Astrocyte (in vitro differentiated cells and primary cell): ENCODE measurements at regions not wholly inside any gene's neighbourhood (a gene's known extent, or its start where the extent isn't known, plus 50 kb on each side); places are given as distances from the start of the nearest gene placed in this dataset.

Experiments used
- DNase-seq: peaks from one replicate; pipeline ENCODE4 v3.0.0-alpha.2; 2010; ENCODE audit warnings: low read depth
- FAIRE-seq: peaks from 2 replicates; lab custom pipeline; 2011; peaks lifted over from hg19 to GRCh38; lab: Jason Lieb, UNC
- H2AFZ ChIP-seq: 2 replicates; pipeline ENCODE4 v1.6.0; 2012; ENCODE audit warnings: low read depth, low read length, inconsistent platforms
- H3K27ac ChIP-seq: 2 replicates; pipeline ENCODE4 v1.5.1; 2011; ENCODE audit warnings: low read depth, low read length, inconsistent platforms
- H3K27me3 ChIP-seq: 2 replicates; pipeline ENCODE4 v1.6.0; 2011; ENCODE audit warnings: low read length, inconsistent platforms; ENCODE audit not compliant: insufficient read depth
- H3K36me3 ChIP-seq: 2 replicates; pipeline ENCODE4 v1.5.1; 2011; ENCODE audit warnings: low read length, inconsistent platforms; ENCODE audit not compliant: insufficient read depth
- H3K4me1 ChIP-seq: 2 replicates; pipeline ENCODE4 v1.5.1; 2011; ENCODE audit warnings: low read length, inconsistent platforms; ENCODE audit not compliant: insufficient read depth
- H3K4me2 ChIP-seq: 2 replicates; pipeline ENCODE4 v1.6.0; 2012; ENCODE audit warnings: low read length, inconsistent platforms
- H3K4me3 ChIP-seq: 2 replicates; pipeline ENCODE4 v1.5.1; 2011; ENCODE audit warnings: low read depth, mild to moderate bottlenecking, low read length, inconsistent platforms; ENCODE audit not compliant: insufficient read depth
- H3K79me2 ChIP-seq: 2 replicates; pipeline ENCODE4 v1.6.0; 2012; ENCODE audit warnings: mild to moderate bottlenecking, low read length, inconsistent platforms; ENCODE audit not compliant: insufficient read depth
- H3K9ac ChIP-seq: 2 replicates; pipeline ENCODE4 v1.6.0; 2012; ENCODE audit warnings: mild to moderate bottlenecking, low read length, inconsistent platforms
- H3K9me3 ChIP-seq: 2 replicates; pipeline ENCODE4 v1.5.1; 2012; ENCODE audit warnings: low read depth, mild to moderate bottlenecking, low read length, inconsistent platforms; ENCODE audit not compliant: insufficient read depth
- H4K20me1 ChIP-seq: 2 replicates; pipeline ENCODE4 v1.6.0; 2012; ENCODE audit warnings: low read length, inconsistent platforms; ENCODE audit not compliant: insufficient read depth
- H3K27ac Mint-ChIP-seq: one replicate; pipeline ENCODE4 v1.8.0; 2021; ENCODE audit warnings: mild to moderate bottlenecking, mixed read lengths; ENCODE audit not compliant: unreplicated experiment
- H3K27me3 Mint-ChIP-seq: one replicate; pipeline ENCODE4 v1.8.0; 2021; ENCODE audit warnings: low read depth, mixed read lengths; ENCODE audit not compliant: unreplicated experiment
- H3K36me3 Mint-ChIP-seq: one replicate; pipeline ENCODE4 v1.8.0; 2021; ENCODE audit warnings: low read depth, mixed read lengths; ENCODE audit not compliant: unreplicated experiment
- H3K4me1 Mint-ChIP-seq: one replicate; pipeline ENCODE4 v1.8.0; 2021; ENCODE audit warnings: low read depth, mixed read lengths; ENCODE audit not compliant: unreplicated experiment
- H3K4me3 Mint-ChIP-seq: one replicate; pipeline ENCODE4 v1.8.0; 2021; ENCODE audit warnings: mild to moderate bottlenecking, moderate library complexity, mixed read lengths; ENCODE audit not compliant: unreplicated experiment
- H3K9me3 Mint-ChIP-seq: one replicate; pipeline ENCODE4 v1.8.0; 2021; ENCODE audit warnings: mild to moderate bottlenecking, mixed read lengths; ENCODE audit not compliant: unreplicated experiment
- EZH2 ChIP-seq: IDR thresholded peaks from 2 replicates; pipeline ENCODE4 v1.6.1; 2012; ENCODE audit warnings: mild to moderate bottlenecking, low read length, inconsistent platforms; ENCODE audit not compliant: insufficient read depth
- TF ChIP-seq, protein P1 (sequence below): IDR thresholded peaks from 2 replicates; pipeline ENCODE4 v1.5.1; 2011; ENCODE audit warnings: low read depth, mild to moderate bottlenecking, inconsistent platforms, low read length, moderate library complexity; ENCODE audit not compliant: insufficient read depth

DNA sequence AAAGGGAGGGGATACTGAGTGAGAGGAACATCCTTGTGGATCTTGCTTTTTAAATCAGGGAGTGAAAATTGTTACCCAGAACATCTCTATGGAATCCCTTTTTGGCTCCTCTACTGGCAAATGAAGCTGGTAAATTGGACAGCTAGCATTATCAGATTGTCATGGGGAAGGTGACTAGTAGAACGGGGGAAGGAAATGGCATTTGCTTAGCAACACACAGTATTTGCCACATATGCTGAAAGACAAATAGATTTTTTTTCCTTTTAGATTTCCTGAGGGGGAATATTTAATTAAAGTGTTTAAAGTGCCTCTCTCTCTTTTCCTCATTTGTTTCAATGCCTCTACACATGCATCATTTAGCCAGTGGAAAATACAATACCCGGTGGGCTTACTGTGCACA lies 573.5 kb downstream of the BCKDHB start:
- TF ChIP-seq, protein P1, sequence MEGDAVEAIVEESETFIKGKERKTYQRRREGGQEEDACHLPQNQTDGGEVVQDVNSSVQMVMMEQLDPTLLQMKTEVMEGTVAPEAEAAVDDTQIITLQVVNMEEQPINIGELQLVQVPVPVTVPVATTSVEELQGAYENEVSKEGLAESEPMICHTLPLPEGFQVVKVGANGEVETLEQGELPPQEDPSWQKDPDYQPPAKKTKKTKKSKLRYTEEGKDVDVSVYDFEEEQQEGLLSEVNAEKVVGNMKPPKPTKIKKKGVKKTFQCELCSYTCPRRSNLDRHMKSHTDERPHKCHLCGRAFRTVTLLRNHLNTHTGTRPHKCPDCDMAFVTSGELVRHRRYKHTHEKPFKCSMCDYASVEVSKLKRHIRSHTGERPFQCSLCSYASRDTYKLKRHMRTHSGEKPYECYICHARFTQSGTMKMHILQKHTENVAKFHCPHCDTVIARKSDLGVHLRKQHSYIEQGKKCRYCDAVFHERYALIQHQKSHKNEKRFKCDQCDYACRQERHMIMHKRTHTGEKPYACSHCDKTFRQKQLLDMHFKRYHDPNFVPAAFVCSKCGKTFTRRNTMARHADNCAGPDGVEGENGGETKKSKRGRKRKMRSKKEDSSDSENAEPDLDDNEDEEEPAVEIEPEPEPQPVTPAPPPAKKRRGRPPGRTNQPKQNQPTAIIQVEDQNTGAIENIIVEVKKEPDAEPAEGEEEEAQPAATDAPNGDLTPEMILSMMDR, result no peak
- no peaks in the 10 kb centered on the region for H4K20me1 ChIP-seq
- H3K4me1 Mint-ChIP-seq, result no peaks in the 10 kb centered on the region
- H3K36me3 Mint-ChIP-seq, result no peaks in the 10 kb centered on the region
- H3K4me3 Mint-ChIP-seq, result no peak overlapping the region
- no peaks in the 10 kb centered on the region for H3K27me3 Mint-ChIP-seq
- no peaks in the 10 kb centered on the region for H3K9me3 ChIP-seq
- H3K27ac ChIP-seq, result no peak overlapping the region
- H2AFZ ChIP-seq, result no peak overlapping the region
- FAIRE-seq (no peak), DNase-seq (no peak)
- no peaks in the 10 kb centered on the region for H3K36me3 ChIP-seq
- H3K4me1 ChIP-seq, result no peaks in the 10 kb centered on the region
- no peaks in the 10 kb centered on the region for H3K27me3 ChIP-seq
- peaks cover 2% of the 10 kb centered on the region for H3K9me3 Mint-ChIP-seq
- H3K27ac Mint-ChIP-seq, result no peak overlapping the region
- no peak overlapping the region for H3K4me3 ChIP-seq
- no peak overlapping the region for H3K4me2 ChIP-seq
- no peak overlapping the region for H3K9ac ChIP-seq
- no peaks in the 10 kb centered on the region for H3K79me2 ChIP-seq

DNA sequence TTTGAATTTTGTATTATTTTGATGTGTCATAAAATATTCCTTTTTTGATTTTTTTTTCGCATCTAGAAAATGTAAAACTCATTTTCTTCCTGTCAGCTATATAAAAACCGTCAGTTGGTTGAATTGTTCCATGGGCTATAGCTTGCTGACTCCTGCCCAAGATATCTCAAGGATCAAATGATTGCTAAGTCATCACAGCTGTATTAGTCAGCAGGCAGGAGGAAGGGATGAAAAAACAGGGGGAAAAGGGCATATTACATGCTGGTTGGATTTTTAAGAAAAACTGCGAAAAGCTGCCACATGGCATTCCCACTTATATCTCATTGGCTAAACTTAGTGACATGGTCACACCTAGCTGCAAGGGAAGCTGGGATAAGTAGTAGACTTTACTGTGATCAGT lies 569.9 kb downstream of the BCKDHB start:
- Histone ChIP-seq H3K4me3 (no peak overlapping the region), H3K9ac (no peak overlapping the region), H3K79me2 (no peaks in the 10 kb centered on the region), H3K4me1 (no peaks in the 10 kb centered on the region), H4K20me1 (no peaks in the 10 kb centered on the region), H3K27me3 (no peaks in the 10 kb centered on the region), H3K27ac (no peak overlapping the region), H3K9me3 (no peaks in the 10 kb centered on the region), H3K36me3 (no peaks in the 10 kb centered on the region), H3K4me2 (no peak overlapping the region), H2AFZ (no peak overlapping the region)
- peaks cover 2% of the 10 kb centered on the region for H3K9me3 Mint-ChIP-seq
- no peaks in the 10 kb centered on the region for H3K4me1 Mint-ChIP-seq
- DNase-seq, result no peak
- FAIRE-seq, result no peak
- H3K4me3 Mint-ChIP-seq, result no peak overlapping the region
- TF ChIP-seq, protein P1, result no peak
- TF ChIP-seq EZH2, result no peak
- no peaks in the 10 kb centered on the region for H3K27me3 Mint-ChIP-seq
- no peak overlapping the region for H3K27ac Mint-ChIP-seq
- H3K36me3 Mint-ChIP-seq, result no peaks in the 10 kb centered on the region

GRCh38 chr6:80674669-80675068 lies 568.2 kb downstream of the BCKDHB start:
- no peak for FAIRE-seq
- Histone ChIP-seq H3K9me3 (no peaks in the 10 kb centered on the region), H3K27me3 (no peaks in the 10 kb centered on the region), H3K36me3 (no peaks in the 10 kb centered on the region), H3K4me2 (no peak overlapping the region), H3K9ac (no peak overlapping the region), H3K4me3 (no peak overlapping the region), H3K27ac (no peak overlapping the region), H3K79me2 (no peaks in the 10 kb centered on the region), H3K4me1 (no peaks in the 10 kb centered on the region), H2AFZ (no peak overlapping the region), H4K20me1 (no peaks in the 10 kb centered on the region)
- Mint-ChIP-seq H3K27ac (no peak overlapping the region), H3K27me3 (no peaks in the 10 kb centered on the region), H3K4me3 (no peak overlapping the region), H3K9me3 (peaks cover 2% of the 10 kb centered on the region), H3K36me3 (no peaks in the 10 kb centered on the region), H3K4me1 (no peaks in the 10 kb centered on the region)
- no peak for TF ChIP-seq EZH2
- TF ChIP-seq, protein P1, result no peak
- DNase-seq, result no peak
